ENCODE measurements at regions not wholly inside any gene's neighbourhood (a gene's known extent, or its start where the extent isn't known, plus 50 kb on each side); places are given as distances from the start of the nearest gene placed in this dataset.

DNA sequence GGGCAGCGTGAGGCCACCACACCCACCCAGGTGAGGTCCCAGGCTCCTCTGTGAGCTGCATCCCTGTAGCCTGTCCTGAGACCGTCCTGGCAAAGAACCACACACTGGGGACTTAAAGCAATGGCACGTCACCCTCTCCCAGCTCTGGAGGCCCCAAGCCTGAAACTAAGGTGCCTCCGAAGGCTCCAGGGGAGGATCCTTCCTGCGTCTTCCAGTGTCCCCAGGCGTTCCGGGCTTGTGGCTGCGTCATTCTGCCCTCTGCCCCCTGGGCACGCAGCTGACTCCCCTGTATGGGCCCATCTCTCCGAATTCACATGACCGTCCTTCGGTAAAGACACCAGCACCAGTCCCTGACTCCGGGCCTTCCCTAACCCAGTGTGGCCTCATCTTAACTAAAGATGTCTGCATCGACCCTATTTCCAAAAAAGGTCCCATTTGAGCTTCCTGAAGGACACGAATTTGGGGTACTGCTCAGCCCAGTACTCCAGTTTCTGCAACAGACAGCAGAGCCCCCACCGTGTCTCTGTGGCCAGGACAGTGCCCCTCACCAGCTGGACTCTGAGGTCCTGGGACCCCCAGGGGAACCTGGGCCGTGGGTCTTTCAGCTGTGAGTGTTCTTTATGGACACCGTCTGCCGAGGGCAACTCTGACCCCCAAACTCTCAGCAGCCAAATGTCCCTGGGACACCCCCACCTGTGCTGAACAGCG is 75.2 kb upstream of the CTDP1 start:
- no peak overlapping the region for H3K27ac ChIP-seq (ENCODE audit: low read depth, low read length)
- H3K79me2 ChIP-seq (ENCODE audit: insufficient read depth, low read length), result no peaks in the 10 kb centered on the region
- no peak overlapping the region for H2AFZ ChIP-seq (ENCODE audit: low read depth, low read length, poor library complexity, severe bottlenecking)
- DNase-seq (ENCODE audit: low read depth, low spot score), result no peak
- H3K27me3 ChIP-seq (ENCODE audit: insufficient read depth, low read length), result no peaks in the 10 kb centered on the region
- no peak overlapping the region for H3K4me3 ChIP-seq (replicated peaks in 1 of 2; ENCODE audit: low read depth in 1 of 2, low read length in 2 of 2)
- H3K4me1 ChIP-seq (ENCODE audit: control insufficient read depth in 1 of 2, insufficient read depth in 2 of 2, low read length in 2 of 2), result no peaks in the 10 kb centered on the region
- ChIA-PET RAD21 (ENCODE audit: low non-redundant PET in 1 of 2, low total read pairs in 2 of 2, uncharacterized antibody in 2 of 2, unreplicated experiment in 2 of 2) (no interaction called here), POLR2A (no interaction called here), CTCF (no interaction called here)
- BruUV-seq (replicated peaks), result no TSS peak
- H3K36me3 ChIP-seq (ENCODE audit: control insufficient read depth in 1 of 2, insufficient read depth in 2 of 2, low read length in 2 of 2), result no peaks in the 10 kb centered on the region
- no peak overlapping the region for H3K4me2 ChIP-seq (ENCODE audit: low read length)
- no peak for ATAC-seq
- no peaks in the 10 kb centered on the region for H3K9me3 ChIP-seq (ENCODE audit: control insufficient read depth in 1 of 2, insufficient read depth in 1 of 2, low read depth in 1 of 2, low read length in 2 of 2)
- no peaks in the 10 kb centered on the region for H3K9me2 ChIP-seq (ENCODE audit: insufficient read depth)
- H4K20me1 ChIP-seq (ENCODE audit: insufficient read depth), result no peaks in the 10 kb centered on the region
- H3K9ac ChIP-seq (ENCODE audit: low read length), result no peak overlapping the region
- intact Hi-C loops (cut with micrococcal nuclease), result no loop called here
- TF ChIP-seq EZH2 (IDR thresholded peaks at IDR 0.05) (no peak), CBX3 (IDR thresholded peaks at IDR 0.05; ENCODE audit: low read depth) (no peak), ELF1 (IDR thresholded peaks at IDR 0.05; ENCODE audit: borderline replicate concordance, low read depth) (no peak), EGR1 (IDR thresholded peaks at IDR 0.05; ENCODE audit: low read depth) (no peak), EZH2phosphoT487 (IDR thresholded peaks at IDR 0.05; ENCODE audit: borderline replicate concordance) (no peak), YY1 (IDR thresholded peaks at IDR 0.05; ENCODE audit: extremely low read depth, insufficient replicate concordance, low read depth, low read length) (no peak), FOSL1 (IDR thresholded peaks at IDR 0.05; ENCODE audit: low read depth) (no peak), ZNF274 (IDR thresholded peaks at IDR 0.05; ENCODE audit: low read depth, low read length) (no peak), CEBPB (IDR thresholded peaks at IDR 0.05; ENCODE audit: low read depth) (no peak), RAD21 (IDR thresholded peaks at IDR 0.05; ENCODE audit: low read depth) (no peak), POLR2A (IDR thresholded peaks at IDR 0.05; ENCODE audit: borderline replicate concordance, extremely low read depth, insufficient read depth, insufficient read length) (no peak), SRF (IDR thresholded peaks at IDR 0.05; ENCODE audit: low read depth) (no peak), TCF7L2 (IDR thresholded peaks at IDR 0.05; ENCODE audit: borderline replicate concordance, extremely low read depth, insufficient read depth, insufficient read length) (no peak), JUND (IDR thresholded peaks at IDR 0.05) (no peak), POLR2AphosphoS5 (IDR thresholded peaks at IDR 0.05; ENCODE audit: low read depth, low read length) (no peak)
- TF ChIP-seq, protein P1, sequence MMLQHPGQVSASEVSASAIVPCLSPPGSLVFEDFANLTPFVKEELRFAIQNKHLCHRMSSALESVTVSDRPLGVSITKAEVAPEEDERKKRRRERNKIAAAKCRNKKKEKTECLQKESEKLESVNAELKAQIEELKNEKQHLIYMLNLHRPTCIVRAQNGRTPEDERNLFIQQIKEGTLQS (IDR thresholded peaks at IDR 0.05), result no peak
- TF ChIP-seq, protein P2, sequence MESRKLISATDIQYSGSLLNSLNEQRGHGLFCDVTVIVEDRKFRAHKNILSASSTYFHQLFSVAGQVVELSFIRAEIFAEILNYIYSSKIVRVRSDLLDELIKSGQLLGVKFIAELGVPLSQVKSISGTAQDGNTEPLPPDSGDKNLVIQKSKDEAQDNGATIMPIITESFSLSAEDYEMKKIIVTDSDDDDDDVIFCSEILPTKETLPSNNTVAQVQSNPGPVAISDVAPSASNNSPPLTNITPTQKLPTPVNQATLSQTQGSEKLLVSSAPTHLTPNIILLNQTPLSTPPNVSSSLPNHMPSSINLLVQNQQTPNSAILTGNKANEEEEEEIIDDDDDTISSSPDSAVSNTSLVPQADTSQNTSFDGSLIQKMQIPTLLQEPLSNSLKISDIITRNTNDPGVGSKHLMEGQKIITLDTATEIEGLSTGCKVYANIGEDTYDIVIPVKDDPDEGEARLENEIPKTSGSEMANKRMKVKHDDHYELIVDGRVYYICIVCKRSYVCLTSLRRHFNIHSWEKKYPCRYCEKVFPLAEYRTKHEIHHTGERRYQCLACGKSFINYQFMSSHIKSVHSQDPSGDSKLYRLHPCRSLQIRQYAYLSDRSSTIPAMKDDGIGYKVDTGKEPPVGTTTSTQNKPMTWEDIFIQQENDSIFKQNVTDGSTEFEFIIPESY (IDR thresholded peaks at IDR 0.05; ENCODE audit: extremely low read depth, insufficient replicate concordance, low read length), result no peak
- TF ChIP-seq, protein P3, sequence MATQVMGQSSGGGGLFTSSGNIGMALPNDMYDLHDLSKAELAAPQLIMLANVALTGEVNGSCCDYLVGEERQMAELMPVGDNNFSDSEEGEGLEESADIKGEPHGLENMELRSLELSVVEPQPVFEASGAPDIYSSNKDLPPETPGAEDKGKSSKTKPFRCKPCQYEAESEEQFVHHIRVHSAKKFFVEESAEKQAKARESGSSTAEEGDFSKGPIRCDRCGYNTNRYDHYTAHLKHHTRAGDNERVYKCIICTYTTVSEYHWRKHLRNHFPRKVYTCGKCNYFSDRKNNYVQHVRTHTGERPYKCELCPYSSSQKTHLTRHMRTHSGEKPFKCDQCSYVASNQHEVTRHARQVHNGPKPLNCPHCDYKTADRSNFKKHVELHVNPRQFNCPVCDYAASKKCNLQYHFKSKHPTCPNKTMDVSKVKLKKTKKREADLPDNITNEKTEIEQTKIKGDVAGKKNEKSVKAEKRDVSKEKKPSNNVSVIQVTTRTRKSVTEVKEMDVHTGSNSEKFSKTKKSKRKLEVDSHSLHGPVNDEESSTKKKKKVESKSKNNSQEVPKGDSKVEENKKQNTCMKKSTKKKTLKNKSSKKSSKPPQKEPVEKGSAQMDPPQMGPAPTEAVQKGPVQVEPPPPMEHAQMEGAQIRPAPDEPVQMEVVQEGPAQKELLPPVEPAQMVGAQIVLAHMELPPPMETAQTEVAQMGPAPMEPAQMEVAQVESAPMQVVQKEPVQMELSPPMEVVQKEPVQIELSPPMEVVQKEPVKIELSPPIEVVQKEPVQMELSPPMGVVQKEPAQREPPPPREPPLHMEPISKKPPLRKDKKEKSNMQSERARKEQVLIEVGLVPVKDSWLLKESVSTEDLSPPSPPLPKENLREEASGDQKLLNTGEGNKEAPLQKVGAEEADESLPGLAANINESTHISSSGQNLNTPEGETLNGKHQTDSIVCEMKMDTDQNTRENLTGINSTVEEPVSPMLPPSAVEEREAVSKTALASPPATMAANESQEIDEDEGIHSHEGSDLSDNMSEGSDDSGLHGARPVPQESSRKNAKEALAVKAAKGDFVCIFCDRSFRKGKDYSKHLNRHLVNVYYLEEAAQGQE (IDR thresholded peaks at IDR 0.05; ENCODE audit: low read depth), result no peak
- TF ChIP-seq, protein P4, sequence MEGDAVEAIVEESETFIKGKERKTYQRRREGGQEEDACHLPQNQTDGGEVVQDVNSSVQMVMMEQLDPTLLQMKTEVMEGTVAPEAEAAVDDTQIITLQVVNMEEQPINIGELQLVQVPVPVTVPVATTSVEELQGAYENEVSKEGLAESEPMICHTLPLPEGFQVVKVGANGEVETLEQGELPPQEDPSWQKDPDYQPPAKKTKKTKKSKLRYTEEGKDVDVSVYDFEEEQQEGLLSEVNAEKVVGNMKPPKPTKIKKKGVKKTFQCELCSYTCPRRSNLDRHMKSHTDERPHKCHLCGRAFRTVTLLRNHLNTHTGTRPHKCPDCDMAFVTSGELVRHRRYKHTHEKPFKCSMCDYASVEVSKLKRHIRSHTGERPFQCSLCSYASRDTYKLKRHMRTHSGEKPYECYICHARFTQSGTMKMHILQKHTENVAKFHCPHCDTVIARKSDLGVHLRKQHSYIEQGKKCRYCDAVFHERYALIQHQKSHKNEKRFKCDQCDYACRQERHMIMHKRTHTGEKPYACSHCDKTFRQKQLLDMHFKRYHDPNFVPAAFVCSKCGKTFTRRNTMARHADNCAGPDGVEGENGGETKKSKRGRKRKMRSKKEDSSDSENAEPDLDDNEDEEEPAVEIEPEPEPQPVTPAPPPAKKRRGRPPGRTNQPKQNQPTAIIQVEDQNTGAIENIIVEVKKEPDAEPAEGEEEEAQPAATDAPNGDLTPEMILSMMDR (IDR thresholded peaks at IDR 0.05 in 2 of 3, conservative IDR thresholded peaks at IDR 0.05 in 1 of 3; ENCODE audit: borderline replicate concordance in 1 of 3, insufficient read depth in 1 of 3, low read depth in 2 of 3, low read length in 2 of 3), result no peak
